Fibroblast of lung (primary cell): ENCODE measurements at regions not wholly inside any gene's neighbourhood (a gene's known extent, or its start where the extent isn't known, plus 50 kb on each side); places are given as distances from the start of the nearest gene placed in this dataset.

ENCODE experiments used
- DNase-seq, 2 donors: peaks; one replicate each; pipeline versions ENCODE4 v3.0.0 to v3.0.0-alpha.2; 2010; ENCODE audit warnings: low read depth in 2 of 2
- H2AFZ ChIP-seq: 2 replicates; pipeline ENCODE4 v1.5.1; 2012; ENCODE audit warnings: low read length, control low read depth, inconsistent platforms
- H3K27ac ChIP-seq: 2 replicates; pipeline ENCODE4 v1.5.1; 2011; ENCODE audit warnings: low read length, control low read depth; ENCODE audit not compliant: insufficient read depth
- H3K27me3 ChIP-seq: 2 replicates; pipeline ENCODE4 v1.5.1; 2011; ENCODE audit warnings: mild to moderate bottlenecking, low read length; ENCODE audit not compliant: control insufficient read depth, insufficient read depth
- H3K36me3 ChIP-seq: 2 replicates; pipeline ENCODE4 v1.5.1; 2011; ENCODE audit warnings: low read length; ENCODE audit not compliant: control insufficient read depth, insufficient read depth
- H3K4me1 ChIP-seq: 2 replicates; pipeline ENCODE4 v1.5.1; 2011; ENCODE audit warnings: low read length; ENCODE audit not compliant: control insufficient read depth, insufficient read depth; ENCODE audit errors: extremely low read depth
- H3K4me2 ChIP-seq: 2 replicates; pipeline ENCODE4 v1.5.1; 2011; ENCODE audit warnings: low read length, control low read depth; ENCODE audit not compliant: insufficient read depth; ENCODE audit errors: extremely low read depth
- H3K4me3 ChIP-seq, 4 experiments: fragments of 200-600 bp in 1 of 4; sonication (generic) in 1 of 4; replicated peaks in 1 of 4; 2 replicates each; pipeline ENCODE4 v1.5.1; 2011 to 2016; ENCODE audit warnings: low read length in 4 of 4, low read depth in 3 of 4, mild to moderate bottlenecking in 3 of 4, control low read depth in 2 of 4, inconsistent platforms in 1 of 4, mixed read lengths in 1 of 4; ENCODE audit not compliant: insufficient read depth in 1 of 4; ENCODE audit errors: control extremely low read depth in 1 of 4
- H3K79me2 ChIP-seq: 2 replicates; pipeline ENCODE4 v1.5.1; 2012; ENCODE audit warnings: mild to moderate bottlenecking, low read length, inconsistent platforms; ENCODE audit not compliant: control insufficient read depth, insufficient read depth
- H3K9ac ChIP-seq: 2 replicates; pipeline ENCODE4 v1.5.1; 2011; ENCODE audit warnings: mild to moderate bottlenecking, low read length, control low read depth; ENCODE audit not compliant: insufficient read depth
- H3K9me3 ChIP-seq: 2 replicates; pipeline ENCODE4 v1.5.1; 2012; ENCODE audit warnings: low read depth, low read length; ENCODE audit not compliant: control insufficient read depth, insufficient read depth
- H4K20me1 ChIP-seq: 2 replicates; pipeline ENCODE4 v1.5.1; 2011; ENCODE audit warnings: low read length; ENCODE audit not compliant: control insufficient read depth, insufficient read depth; ENCODE audit errors: extremely low read depth
- EZH2 ChIP-seq: IDR thresholded peaks from 2 replicates; pipeline ENCODE4 v1.5.1; 2012; ENCODE audit warnings: low read length, control low read depth, mild to moderate bottlenecking; ENCODE audit errors: missing control alignments
- TF ChIP-seq, protein P1 (sequence below), 2 donors: IDR thresholded peaks in 1 of 2; conservative IDR thresholded peaks in 1 of 2; 1 replicate in 1 of 2; 2 replicates in 1 of 2; pipeline ENCODE4 v1.5.1; 2011 to 2012; ENCODE audit warnings: low read length in 2 of 2, control low read depth in 1 of 2, inconsistent platforms in 1 of 2, low read depth in 1 of 2, mild to moderate bottlenecking in 1 of 2

DNA sequence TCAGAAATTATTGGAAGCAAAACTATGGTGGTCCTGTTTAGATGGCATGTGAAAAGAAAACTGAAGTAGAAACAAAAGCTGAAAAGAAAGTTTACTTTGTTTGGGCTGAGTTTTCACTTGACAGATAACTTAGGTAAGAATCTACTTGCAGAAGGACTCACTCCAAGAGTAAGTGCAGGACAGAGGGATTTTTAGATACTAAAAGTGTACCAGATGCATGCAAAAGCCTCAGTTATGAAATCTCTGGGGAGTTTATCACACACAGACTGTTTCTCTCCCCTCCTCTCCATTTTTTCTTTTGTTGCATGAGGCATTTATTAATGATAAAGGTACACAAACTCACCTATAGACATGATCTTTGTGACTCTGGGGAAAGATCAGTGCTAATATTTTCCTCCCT, 127.5 kb upstream of the GIMD1 start:
- Histone ChIP-seq H3K4me2 (no peak overlapping the region), H2AFZ (no peak overlapping the region), H3K27ac (no peak overlapping the region), H3K4me3 (no peak overlapping the region), H3K4me1 (no peaks in the 10 kb centered on the region), H3K9ac (no peak overlapping the region), H4K20me1 (no peaks in the 10 kb centered on the region), H3K27me3 (no peaks in the 10 kb centered on the region), H3K36me3 (no peaks in the 10 kb centered on the region), H3K9me3 (no peaks in the 10 kb centered on the region), H3K79me2 (no peaks in the 10 kb centered on the region)
- no peak for TF ChIP-seq EZH2
- TF ChIP-seq, protein P1, sequence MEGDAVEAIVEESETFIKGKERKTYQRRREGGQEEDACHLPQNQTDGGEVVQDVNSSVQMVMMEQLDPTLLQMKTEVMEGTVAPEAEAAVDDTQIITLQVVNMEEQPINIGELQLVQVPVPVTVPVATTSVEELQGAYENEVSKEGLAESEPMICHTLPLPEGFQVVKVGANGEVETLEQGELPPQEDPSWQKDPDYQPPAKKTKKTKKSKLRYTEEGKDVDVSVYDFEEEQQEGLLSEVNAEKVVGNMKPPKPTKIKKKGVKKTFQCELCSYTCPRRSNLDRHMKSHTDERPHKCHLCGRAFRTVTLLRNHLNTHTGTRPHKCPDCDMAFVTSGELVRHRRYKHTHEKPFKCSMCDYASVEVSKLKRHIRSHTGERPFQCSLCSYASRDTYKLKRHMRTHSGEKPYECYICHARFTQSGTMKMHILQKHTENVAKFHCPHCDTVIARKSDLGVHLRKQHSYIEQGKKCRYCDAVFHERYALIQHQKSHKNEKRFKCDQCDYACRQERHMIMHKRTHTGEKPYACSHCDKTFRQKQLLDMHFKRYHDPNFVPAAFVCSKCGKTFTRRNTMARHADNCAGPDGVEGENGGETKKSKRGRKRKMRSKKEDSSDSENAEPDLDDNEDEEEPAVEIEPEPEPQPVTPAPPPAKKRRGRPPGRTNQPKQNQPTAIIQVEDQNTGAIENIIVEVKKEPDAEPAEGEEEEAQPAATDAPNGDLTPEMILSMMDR (conservative IDR thresholded peaks at IDR 0.05 in 1 of 2, IDR thresholded peaks at IDR 0.05 in 1 of 2; ENCODE audit: low read depth in 1 of 2, low read length in 2 of 2) = no peak
- DNase-seq = no peak

DNA sequence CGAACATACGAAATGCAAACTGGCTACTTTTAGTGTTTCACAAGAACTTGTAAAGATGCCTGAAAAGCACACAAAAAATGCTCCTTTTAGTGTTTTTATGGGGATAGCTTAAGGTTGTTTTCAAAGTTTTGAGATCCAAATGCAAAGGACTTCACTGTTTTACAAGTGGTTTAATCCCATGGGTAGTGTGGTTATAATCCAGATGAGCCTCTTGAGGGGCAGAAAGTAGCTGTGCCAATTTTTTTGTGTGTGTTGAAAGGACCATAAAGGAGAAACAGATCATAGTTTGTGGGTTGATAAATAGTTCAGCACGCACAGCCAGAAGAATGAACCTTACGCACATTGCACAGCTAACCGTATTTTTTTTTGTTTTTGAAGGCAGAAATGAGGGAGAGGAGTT, 126.9 kb upstream of the GIMD1 start:
- no peak overlapping the region for H3K4me3 ChIP-seq
- no peaks in the 10 kb centered on the region for H3K79me2 ChIP-seq
- no peaks in the 10 kb centered on the region for H3K27me3 ChIP-seq
- H3K27ac ChIP-seq = no peak overlapping the region
- no peak for TF ChIP-seq EZH2
- TF ChIP-seq, protein P1 (conservative IDR thresholded peaks at IDR 0.05 in 1 of 2, IDR thresholded peaks at IDR 0.05 in 1 of 2; ENCODE audit: low read depth in 1 of 2, low read length in 2 of 2) = no peak
- H2AFZ ChIP-seq = no peak overlapping the region
- H3K4me2 ChIP-seq = no peak overlapping the region
- no peaks in the 10 kb centered on the region for H3K9me3 ChIP-seq
- H3K36me3 ChIP-seq = no peaks in the 10 kb centered on the region
- no peaks in the 10 kb centered on the region for H3K4me1 ChIP-seq
- DNase-seq = peak in 1 of 2 donors; percentile 9
- H4K20me1 ChIP-seq = no peaks in the 10 kb centered on the region
- H3K9ac ChIP-seq = no peak overlapping the region

DNA sequence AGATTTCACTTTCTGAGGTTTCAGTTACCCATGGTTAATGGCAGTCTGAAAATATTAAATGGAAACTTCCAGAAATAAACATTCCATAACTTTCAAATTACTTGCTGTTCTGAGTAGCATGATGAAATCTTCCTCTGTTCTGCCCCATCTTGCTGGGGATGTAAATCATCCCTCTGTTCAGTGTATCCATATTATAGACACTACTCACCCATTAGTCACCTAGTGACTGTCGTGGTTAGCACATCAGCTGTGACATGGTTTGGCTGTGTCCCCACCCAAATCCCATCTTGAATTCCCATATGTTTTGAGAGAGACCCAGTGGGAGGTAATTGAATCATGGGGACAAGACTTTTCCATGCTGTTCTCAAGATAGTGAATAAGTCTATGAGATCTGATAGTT, 125.5 kb upstream of the GIMD1 start:
- no peak overlapping the region for H3K4me3 ChIP-seq
- no peak overlapping the region for H3K9ac ChIP-seq
- H3K4me1 ChIP-seq = no peaks in the 10 kb centered on the region
- no peaks in the 10 kb centered on the region for H3K27me3 ChIP-seq
- no peak overlapping the region for H2AFZ ChIP-seq
- H4K20me1 ChIP-seq = no peaks in the 10 kb centered on the region
- H3K36me3 ChIP-seq = no peaks in the 10 kb centered on the region
- no peak overlapping the region for H3K27ac ChIP-seq
- no peaks in the 10 kb centered on the region for H3K9me3 ChIP-seq
- H3K79me2 ChIP-seq = no peaks in the 10 kb centered on the region
- DNase-seq = peak; percentile 4 to 14
- no peak overlapping the region for H3K4me2 ChIP-seq
- no peak for TF ChIP-seq EZH2
- TF ChIP-seq, protein P1 (conservative IDR thresholded peaks at IDR 0.05 in 1 of 2, IDR thresholded peaks at IDR 0.05 in 1 of 2; ENCODE audit: low read depth in 1 of 2, low read length in 2 of 2) = no peak
